Activated CD4-positive, alpha-beta T cell treated with anti-CD3 and anti-CD28 coated beads for 36 hours (primary cell): ENCODE measurements at regions not wholly inside any gene's neighbourhood (a gene's known extent, or its start where the extent isn't known, plus 50 kb on each side); places are given as distances from the start of the nearest gene placed in this dataset.

ENCODE experiments used
- ATAC-seq: fragments of 200-7000 bp; cut with Tn5 transposase; one replicate; pipeline ENCODE4 v1.10.0; 2021; ENCODE audit warnings: mild to moderate bottlenecking, moderate library complexity
- CTCF ChIA-PET: fragments of 350-600 bp; sonication (Branson Sonifier 250); formaldehyde crosslinking; loops from one replicate; lab custom pipeline; 2021; ENCODE audit warnings: antibody characterized with exemption; lab: Charles Lee
- POLR2A ChIA-PET: fragments of 350-600 bp; sonication (Branson Sonifier 250); formaldehyde crosslinking; loops from one replicate; lab custom pipeline; 2021; ENCODE audit warnings: antibody characterized with exemption, inconsistent platforms; lab: Charles Lee
- DNase-seq: peaks from one replicate; pipeline ENCODE4 v3.0.0-alpha.2; 2020
- H3K27ac Mint-ChIP-seq: one replicate; pipeline ENCODE4 v1.8.0; 2021; ENCODE audit warnings: mixed read lengths
- H3K27me3 Mint-ChIP-seq: one replicate; pipeline ENCODE4 v1.8.0; 2021; ENCODE audit warnings: mixed read lengths
- H3K36me3 Mint-ChIP-seq: one replicate; pipeline ENCODE4 v1.8.0; 2021; ENCODE audit warnings: low read depth, mixed read lengths
- H3K4me1 Mint-ChIP-seq: one replicate; pipeline ENCODE4 v1.8.0; 2021; ENCODE audit warnings: mixed read lengths
- H3K4me3 Mint-ChIP-seq: one replicate; pipeline ENCODE4 v1.8.0; 2021; ENCODE audit warnings: mild to moderate bottlenecking, moderate library complexity, mixed read lengths
- H3K9me3 Mint-ChIP-seq: one replicate; pipeline ENCODE4 v1.8.0; 2021; ENCODE audit warnings: low read depth, mixed read lengths
- intact Hi-C, 2 experiments: fragments of 100-400 bp; cut with DNase I in 1 of 2; cut with micrococcal nuclease in 1 of 2; formaldehyde crosslinking; loops; one replicate each; pipeline versions ENCODE4 v1.14.2 to v1.15.1; 2022 to 2024; cut with DNase I, micrococcal nuclease

DNA sequence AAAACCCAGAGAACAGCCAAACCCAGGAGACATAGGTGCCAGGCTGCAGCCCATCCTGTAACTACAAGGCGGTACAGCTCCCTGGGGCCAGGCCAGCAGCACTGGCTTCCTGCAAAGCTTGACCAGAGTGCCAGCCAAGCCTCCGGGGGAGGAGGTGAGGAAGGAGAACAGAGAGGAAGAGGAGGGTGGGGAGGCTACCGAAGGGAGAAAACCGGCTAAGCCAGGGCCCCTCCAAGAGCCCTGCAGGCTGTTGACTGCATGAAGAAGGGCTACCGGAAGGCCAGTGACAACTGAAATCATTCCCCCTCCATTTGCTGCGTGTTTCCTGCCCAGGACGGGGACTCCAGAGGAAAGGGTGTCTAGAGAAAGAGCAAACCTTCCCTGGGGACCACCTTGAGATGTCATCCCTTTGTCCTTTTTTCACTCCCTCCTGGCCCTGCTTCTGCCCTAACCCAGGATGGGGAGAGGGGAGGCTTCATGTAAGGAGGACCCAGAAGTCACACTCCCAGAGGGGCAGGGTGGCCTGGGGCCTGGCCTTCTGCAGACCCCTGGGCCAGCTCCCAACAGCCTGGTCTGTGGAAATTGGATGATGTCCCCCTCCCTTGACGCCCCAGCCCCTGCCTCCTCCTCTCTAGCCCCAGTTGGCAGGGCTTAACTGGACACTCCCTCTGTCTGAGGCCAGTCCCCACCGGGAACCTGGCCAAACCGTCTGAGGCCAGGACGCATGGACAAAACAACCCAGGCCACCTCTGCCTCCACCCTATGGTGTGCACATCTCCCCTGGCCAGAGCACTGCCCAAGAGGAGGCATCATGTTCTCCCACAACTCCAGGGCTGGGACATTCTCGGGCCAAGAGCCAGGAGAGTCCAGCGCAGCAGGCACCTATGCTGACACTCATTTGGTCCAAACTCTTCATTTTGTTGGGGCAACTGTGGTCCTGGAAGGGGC, 207.8 kb downstream of the CYP26B1 start:
- intact Hi-C loops = no loop called here
- ChIA-PET CTCF (interaction anchor here (1.0 to 1.8 kb wide), 2 partner anchors 16 to 211 kb away, joined by 3 to 5 read pairs; no protein-coding TSS in a partner anchor), POLR2A (no interaction called here)
- Mint-ChIP-seq H3K9me3 (no peaks in the 10 kb centered on the region), H3K36me3 (no peaks in the 10 kb centered on the region), H3K27ac (no peak overlapping the region), H3K4me3 (no peak overlapping the region), H3K27me3 (peaks cover 5% of the 10 kb centered on the region), H3K4me1 (no peaks in the 10 kb centered on the region)
- no peak for ATAC-seq
- DNase-seq = no peak

DNA sequence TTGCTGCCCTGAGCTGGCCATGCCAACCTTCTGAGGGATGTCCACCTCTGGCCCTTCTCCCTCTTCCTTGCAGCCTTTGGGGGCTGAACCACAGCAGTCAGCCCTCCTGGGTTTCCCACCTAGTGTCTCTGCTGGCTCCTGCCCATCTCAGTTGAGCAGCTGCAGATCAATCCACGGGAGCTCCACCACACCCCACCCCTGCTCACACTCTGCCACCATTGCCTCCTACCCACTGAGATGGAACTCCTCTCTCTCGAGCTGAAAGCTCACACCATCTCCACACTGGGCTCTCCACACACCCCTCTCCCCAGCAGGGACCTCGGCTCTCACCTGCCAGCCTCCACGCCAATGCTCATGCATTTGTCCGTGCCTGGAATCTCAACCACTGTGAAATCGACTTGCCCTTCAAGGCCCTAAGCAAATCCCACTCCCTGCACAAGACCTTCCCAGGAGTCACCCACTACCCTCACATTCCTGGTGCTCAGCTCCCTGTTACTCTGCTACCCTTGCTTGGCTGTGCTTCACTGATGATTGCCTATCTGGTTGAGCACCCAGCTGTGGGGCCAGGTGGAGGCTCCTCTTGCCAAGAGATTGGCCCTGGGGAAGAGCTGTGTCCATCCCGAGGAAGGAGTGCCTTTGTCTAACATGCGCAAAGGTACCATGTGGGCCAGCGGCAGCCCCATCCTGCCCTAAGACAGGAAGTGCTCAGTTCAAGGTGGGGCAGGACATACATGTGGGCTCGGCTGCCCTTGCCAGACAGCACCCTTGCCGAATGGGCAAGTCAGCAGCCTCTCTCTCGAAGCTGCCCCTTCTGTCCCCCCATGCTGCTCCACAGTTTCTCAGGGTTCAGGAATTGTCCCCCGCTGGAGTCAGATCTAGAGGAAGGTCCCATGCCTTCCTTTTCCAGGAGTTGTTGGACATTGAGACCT, 208.7 kb downstream of the CYP26B1 start:
- intact Hi-C loops = no loop called here
- Mint-ChIP-seq H3K9me3 (no peaks in the 10 kb centered on the region), H3K4me1 (no peaks in the 10 kb centered on the region), H3K27me3 (peaks cover 5% of the 10 kb centered on the region), H3K27ac (no peak overlapping the region), H3K4me3 (no peak overlapping the region), H3K36me3 (no peaks in the 10 kb centered on the region)
- POLR2A ChIA-PET = no interaction called here
- CTCF ChIA-PET = interaction anchor here (1.0 to 1.8 kb wide), 2 partner anchors 15 to 211 kb away, joined by 3 to 5 read pairs; no protein-coding TSS in a partner anchor
- DNase-seq (no peak), ATAC-seq (no peak)

DNA sequence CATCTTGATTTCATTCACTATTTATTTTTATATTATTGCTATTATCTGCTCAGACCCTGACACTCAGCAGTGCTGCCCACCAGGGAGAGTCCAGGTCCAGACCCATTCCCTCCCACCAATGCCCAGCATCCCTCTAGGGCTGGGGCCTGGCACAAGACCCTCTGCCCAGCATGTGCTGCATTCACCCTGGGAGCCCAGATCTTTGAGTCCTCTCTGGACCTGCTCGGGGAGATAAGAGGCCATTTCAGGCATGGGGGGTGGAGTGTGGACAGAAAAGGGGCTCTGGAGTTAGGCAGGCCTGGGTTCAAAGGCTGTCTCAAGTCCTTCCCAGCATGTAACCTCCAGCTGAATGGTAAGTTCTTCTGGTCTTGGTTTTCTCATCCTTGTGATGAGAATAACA, 209.6 kb downstream of the CYP26B1 start:
- Mint-ChIP-seq H3K4me3 (no peak overlapping the region), H3K27me3 (peaks cover 5% of the 10 kb centered on the region), H3K9me3 (no peaks in the 10 kb centered on the region), H3K36me3 (no peaks in the 10 kb centered on the region), H3K27ac (no peak overlapping the region), H3K4me1 (no peaks in the 10 kb centered on the region)
- ATAC-seq = no peak
- ChIA-PET CTCF (interaction anchor here (1.8 kb wide), 1 partner anchor 14 kb away, joined by 5 read pairs; no protein-coding TSS in a partner anchor), POLR2A (no interaction called here)
- intact Hi-C loops = no loop called here
- no peak for DNase-seq

DNA sequence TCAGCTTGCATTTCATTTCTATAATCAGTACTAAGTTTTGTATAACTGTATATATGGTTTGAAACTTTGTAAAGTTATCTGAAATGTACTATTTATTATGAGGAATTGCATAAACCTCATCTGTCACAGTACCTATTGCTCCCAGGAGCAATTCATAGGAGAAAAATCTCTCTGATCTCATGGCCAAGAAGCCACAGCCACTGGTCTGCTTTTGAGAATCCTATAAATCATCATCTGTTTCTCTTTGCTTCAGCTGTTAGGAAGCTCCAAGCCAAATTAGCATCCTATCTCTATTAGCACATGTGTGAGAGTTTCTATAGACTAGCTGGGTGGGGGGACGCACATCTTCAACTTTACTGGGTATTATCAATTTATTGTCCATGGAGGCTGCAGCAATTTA, 210.3 kb downstream of the CYP26B1 start:
- no peak overlapping the region for H3K4me3 Mint-ChIP-seq
- no peaks in the 10 kb centered on the region for H3K4me1 Mint-ChIP-seq
- ChIA-PET CTCF (interaction anchor here (2.7 kb wide), 1 partner anchor 14 kb away, joined by 18 read pairs; no protein-coding TSS in a partner anchor), POLR2A (no interaction called here)
- no peaks in the 10 kb centered on the region for H3K36me3 Mint-ChIP-seq
- H3K27ac Mint-ChIP-seq = no peak overlapping the region
- intact Hi-C loops = no loop called here
- H3K9me3 Mint-ChIP-seq = no peaks in the 10 kb centered on the region
- no peak for ATAC-seq
- H3K27me3 Mint-ChIP-seq = peaks cover 3% of the 10 kb centered on the region
- no peak for DNase-seq

DNA sequence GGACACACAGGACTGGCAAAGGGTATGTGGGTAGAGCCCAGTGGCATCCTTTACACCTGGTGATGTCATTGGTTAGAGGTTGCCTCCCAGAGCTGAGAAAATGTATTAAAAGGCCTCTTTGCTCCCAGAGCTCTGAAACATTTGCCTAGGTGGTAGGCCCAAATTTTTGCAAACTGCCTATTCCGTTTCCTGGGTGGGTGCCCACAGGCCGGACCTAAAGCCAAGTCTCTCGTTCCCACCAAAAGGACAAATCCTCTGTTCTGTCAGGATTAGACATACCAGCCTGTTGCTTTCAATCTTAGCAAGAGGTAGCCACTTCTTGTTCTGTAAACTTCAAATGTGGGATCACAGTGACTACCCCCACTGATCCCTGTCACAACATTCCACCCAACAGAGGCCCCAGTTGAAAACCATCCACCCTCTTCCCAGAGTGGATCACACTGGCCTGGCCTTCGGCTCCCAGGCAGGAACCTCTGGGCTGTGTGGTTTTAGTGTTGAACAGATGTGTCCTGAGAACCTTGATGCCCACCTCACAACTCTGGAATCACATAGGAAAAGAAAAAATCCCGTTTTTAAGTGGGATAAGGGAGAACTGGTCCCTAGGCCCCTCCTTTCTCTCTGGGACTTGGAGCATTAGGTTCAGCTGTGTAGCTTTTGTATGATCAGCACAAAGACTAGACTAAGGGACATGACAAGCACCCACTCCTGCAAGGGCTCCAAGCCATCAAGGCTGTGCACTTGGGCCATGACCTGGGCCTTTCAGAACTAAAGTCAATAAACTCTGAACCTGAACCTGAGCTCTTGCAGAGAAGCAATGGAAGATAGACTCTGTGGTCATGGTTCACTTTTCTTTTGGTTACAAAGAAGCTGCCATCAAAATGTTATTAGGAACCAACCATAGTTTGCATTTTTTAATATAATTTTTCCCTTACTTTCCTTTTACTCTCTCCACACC, 211.3 kb downstream of the CYP26B1 start:
- ChIA-PET CTCF (interaction anchor here (1.1 to 2.7 kb wide), 2 partner anchors 13 to 643 kb away, joined by 4 to 18 read pairs; no protein-coding TSS in a partner anchor), POLR2A (no interaction called here)
- Mint-ChIP-seq H3K4me3 (no peak overlapping the region), H3K36me3 (no peaks in the 10 kb centered on the region), H3K27me3 (peaks cover 3% of the 10 kb centered on the region), H3K27ac (no peak overlapping the region), H3K9me3 (no peaks in the 10 kb centered on the region), H3K4me1 (no peaks in the 10 kb centered on the region)
- intact Hi-C loops = no loop called here
- ATAC-seq (no peak), DNase-seq (no peak)

DNA sequence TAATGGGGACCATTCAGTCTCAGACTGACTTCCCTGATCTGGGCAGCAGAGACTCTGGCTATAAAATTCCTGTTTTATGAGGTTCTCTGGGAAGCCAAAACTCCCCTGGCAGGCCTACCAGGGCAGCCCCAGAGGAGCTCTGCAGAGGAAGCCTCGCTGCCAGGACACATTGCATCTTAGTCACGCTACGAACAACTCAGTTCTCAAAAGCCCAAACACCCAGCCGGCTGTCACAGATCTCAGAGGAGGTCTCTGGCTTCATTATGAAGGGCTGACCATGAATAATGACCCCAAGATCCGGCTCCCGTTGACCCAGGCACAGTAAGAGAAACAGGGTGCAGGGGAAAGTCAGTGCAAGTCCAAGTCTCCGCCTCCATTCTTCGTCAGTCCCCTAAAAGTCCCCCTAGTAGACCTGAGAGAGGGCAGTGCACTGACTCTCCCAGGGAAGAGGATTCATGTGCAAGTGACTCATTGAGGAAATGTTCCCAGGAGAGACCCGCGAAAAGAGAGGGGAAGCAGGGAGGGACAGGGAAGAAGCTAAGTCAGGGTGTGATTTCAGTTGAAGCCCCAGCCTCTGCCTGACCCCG, 212.3 kb downstream of the CYP26B1 start:
- H3K4me1 Mint-ChIP-seq = no peaks in the 10 kb centered on the region
- H3K4me3 Mint-ChIP-seq = no peak overlapping the region
- CTCF ChIA-PET = interaction anchor here (1.1 to 2.7 kb wide), 2 partner anchors 12 to 644 kb away, joined by 4 to 18 read pairs; no protein-coding TSS in a partner anchor
- H3K27ac Mint-ChIP-seq = no peak overlapping the region
- no peaks in the 10 kb centered on the region for H3K9me3 Mint-ChIP-seq
- peaks cover 3% of the 10 kb centered on the region for H3K27me3 Mint-ChIP-seq
- no peaks in the 10 kb centered on the region for H3K36me3 Mint-ChIP-seq
- intact Hi-C loops = no loop called here
- no peak for DNase-seq
- no peak for ATAC-seq
- POLR2A ChIA-PET = no interaction called here

DNA sequence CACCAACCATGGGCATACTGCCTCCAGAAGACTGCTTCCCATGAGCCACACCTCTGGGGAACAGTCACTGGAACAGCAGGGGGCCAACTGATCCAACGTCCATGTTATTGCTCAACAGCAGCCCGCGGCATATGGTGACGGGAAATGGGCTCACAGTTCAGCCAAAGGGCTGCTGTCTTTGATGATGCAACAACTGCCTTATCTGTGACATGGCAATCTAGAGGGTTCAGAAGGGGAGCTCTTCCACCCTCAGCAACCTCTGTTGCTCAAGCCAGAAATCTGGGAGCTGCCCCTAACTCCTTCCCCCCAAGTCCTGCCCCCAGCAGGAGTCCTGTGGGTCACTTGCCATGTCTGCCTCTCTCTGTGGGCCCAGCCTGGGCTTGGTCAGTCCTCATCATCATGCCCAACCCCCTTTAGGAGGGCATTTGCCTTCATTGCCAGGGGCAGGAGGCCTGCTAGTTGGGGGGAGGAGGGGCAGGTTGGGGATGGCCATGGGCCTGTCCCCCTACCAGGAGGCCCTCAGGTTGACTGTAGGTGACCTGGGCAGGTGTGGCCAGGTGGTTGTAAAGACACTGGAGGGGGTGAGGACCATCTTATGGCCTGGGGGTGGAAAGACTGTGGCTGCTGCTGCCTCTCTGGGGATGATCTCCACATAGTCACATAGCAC, 212.9 kb downstream of the CYP26B1 start:
- H3K36me3 Mint-ChIP-seq = no peaks in the 10 kb centered on the region
- H3K27ac Mint-ChIP-seq = no peak overlapping the region
- intact Hi-C loops = no loop called here
- H3K4me3 Mint-ChIP-seq = no peak overlapping the region
- no peaks in the 10 kb centered on the region for H3K4me1 Mint-ChIP-seq
- POLR2A ChIA-PET = no interaction called here
- peaks cover 3% of the 10 kb centered on the region for H3K27me3 Mint-ChIP-seq
- DNase-seq (no peak), ATAC-seq (no peak)
- H3K9me3 Mint-ChIP-seq = no peaks in the 10 kb centered on the region
- CTCF ChIA-PET = interaction anchor here (1.2 kb wide), 1 partner anchor 10 kb away, joined by 7 read pairs; no protein-coding TSS in a partner anchor

DNA sequence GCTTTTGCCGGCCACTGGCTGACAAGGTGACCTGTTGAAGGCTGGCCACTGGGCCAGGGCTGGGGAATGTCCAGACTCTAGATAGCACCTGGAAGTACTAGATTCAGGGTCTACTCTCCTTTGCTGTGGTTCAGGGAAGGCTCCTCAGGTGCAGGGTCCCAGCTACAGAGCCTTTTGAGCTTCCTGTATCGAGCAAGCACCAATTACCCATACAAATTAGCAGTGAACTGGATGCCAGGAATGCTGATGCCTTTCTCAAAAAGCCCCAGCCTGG, 213.4 kb downstream of the CYP26B1 start:
- peaks cover 3% of the 10 kb centered on the region for H3K27me3 Mint-ChIP-seq
- no peak overlapping the region for H3K27ac Mint-ChIP-seq
- no peaks in the 10 kb centered on the region for H3K4me1 Mint-ChIP-seq
- no peaks in the 10 kb centered on the region for H3K9me3 Mint-ChIP-seq
- intact Hi-C loops = no loop called here
- no peak for DNase-seq
- ChIA-PET POLR2A (no interaction called here), CTCF (interaction anchor here (1.2 kb wide), 1 partner anchor 10 kb away, joined by 7 read pairs; no protein-coding TSS in a partner anchor)
- no peak for ATAC-seq
- no peaks in the 10 kb centered on the region for H3K36me3 Mint-ChIP-seq
- H3K4me3 Mint-ChIP-seq = no peak overlapping the region

DNA sequence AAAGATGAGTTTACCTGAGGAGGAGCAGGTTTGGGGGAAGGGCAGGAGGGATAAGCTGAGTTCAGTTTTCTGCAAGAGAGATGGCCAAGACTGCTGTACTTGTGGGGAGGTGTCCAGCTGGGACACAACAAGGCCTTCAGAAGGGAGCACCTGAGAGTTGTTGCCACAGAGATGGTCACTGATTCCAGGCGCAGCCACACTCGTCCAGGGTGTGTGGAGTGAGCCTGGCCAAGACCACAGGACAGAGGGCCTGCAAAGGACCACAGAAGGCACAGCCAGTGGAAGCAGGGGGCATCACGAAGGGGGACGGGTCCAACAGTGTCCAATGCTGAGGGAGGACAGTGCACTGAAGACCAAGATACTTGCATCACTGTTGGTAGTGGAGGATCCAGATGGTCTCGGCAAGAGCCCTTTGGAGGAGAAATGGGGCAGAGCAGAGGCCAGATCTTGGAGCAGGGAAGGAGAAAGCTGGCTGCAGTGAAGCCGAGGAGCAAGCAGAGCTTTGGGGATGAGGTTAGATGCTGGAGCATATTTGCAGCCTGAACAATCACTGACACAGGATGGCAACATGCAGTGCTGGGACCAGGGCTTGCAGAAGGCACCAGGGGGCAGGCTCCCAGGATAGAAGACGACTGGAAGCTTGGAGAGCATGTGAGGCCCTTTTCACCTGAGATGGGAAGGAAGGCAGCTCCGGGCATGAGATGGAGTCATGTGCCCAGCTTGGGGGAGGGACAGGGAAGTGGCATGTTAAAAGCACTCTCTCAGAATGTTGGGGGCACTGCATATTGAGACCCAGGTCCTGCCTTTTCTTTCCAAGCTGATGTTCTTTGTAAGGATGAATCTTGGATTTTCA, 214.0 kb downstream of the CYP26B1 start:
- H3K4me3 Mint-ChIP-seq = no peak overlapping the region
- ChIA-PET CTCF (interaction anchor here (1.2 kb wide), 2 partner anchors 9 to 11 kb away, joined by 5 to 7 read pairs; no protein-coding TSS in a partner anchor), POLR2A (no interaction called here)
- DNase-seq (no peak), ATAC-seq (no peak)
- H3K27me3 Mint-ChIP-seq = peaks cover under 1% of the 10 kb centered on the region
- no peak overlapping the region for H3K27ac Mint-ChIP-seq
- H3K36me3 Mint-ChIP-seq = no peaks in the 10 kb centered on the region
- intact Hi-C loops = no loop called here
- no peaks in the 10 kb centered on the region for H3K4me1 Mint-ChIP-seq
- no peaks in the 10 kb centered on the region for H3K9me3 Mint-ChIP-seq
